ENCODE measurements at regions not wholly inside any gene's neighbourhood (a gene's known extent, or its start where the extent isn't known, plus 50 kb on each side); places are given as distances from the start of the nearest gene placed in this dataset.

GRCh38 chr11:133739481-133739880 lies 105.8 kb downstream of the SPATA19 start:
- in situ Hi-C loops (cut with MboI; ENCODE audit: low sequenced_read_pairs in 4 of 4) = no loop called here
- intact Hi-C loops (cut with DNase I; ENCODE audit: low total_unique reads) = no loop called here
- DNase-seq (no peak), ATAC-seq (no peak)
- H3K27ac ChIP-seq = no peak overlapping the region
- no peaks in the 10 kb centered on the region for H3K27me3 ChIP-seq
- H3K4me3 ChIP-seq = no peak overlapping the region
- no peaks in the 10 kb centered on the region for H3K9me3 ChIP-seq
- no peaks in the 10 kb centered on the region for H3K4me1 ChIP-seq
- no peaks in the 10 kb centered on the region for H3K36me3 ChIP-seq
- TF ChIP-seq, protein P1, sequence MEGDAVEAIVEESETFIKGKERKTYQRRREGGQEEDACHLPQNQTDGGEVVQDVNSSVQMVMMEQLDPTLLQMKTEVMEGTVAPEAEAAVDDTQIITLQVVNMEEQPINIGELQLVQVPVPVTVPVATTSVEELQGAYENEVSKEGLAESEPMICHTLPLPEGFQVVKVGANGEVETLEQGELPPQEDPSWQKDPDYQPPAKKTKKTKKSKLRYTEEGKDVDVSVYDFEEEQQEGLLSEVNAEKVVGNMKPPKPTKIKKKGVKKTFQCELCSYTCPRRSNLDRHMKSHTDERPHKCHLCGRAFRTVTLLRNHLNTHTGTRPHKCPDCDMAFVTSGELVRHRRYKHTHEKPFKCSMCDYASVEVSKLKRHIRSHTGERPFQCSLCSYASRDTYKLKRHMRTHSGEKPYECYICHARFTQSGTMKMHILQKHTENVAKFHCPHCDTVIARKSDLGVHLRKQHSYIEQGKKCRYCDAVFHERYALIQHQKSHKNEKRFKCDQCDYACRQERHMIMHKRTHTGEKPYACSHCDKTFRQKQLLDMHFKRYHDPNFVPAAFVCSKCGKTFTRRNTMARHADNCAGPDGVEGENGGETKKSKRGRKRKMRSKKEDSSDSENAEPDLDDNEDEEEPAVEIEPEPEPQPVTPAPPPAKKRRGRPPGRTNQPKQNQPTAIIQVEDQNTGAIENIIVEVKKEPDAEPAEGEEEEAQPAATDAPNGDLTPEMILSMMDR (IDR thresholded peaks at IDR 0.05 in 4 of 5, conservative IDR thresholded peaks at IDR 0.05 in 1 of 5) = no peak
- TF ChIP-seq POLR2A (IDR thresholded peaks at IDR 0.05) = no peak

DNA sequence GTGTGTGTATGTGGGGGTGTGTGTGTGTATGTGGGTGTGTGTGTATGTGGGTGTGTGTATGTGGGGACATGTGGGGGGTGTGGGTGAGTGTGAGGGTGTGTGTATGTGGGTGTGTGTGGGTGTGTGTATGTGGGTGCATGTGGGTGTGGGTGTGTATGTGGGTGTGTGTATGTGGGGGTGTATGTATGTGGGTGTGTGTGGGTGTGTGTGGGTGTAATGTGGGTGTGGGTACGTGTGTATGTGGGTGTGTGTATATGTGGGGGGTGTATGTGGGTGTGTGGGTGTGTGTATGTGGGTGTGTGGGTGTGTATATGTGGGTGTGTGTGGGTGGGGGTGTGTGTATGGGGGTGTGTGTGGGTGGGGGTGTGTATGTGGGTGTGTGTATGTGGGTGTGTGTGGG lies 106.7 kb downstream of the SPATA19 start:
- Histone ChIP-seq H3K4me3 (no peak overlapping the region), H3K9me3 (no peaks in the 10 kb centered on the region), H3K27ac (no peak overlapping the region), H3K27me3 (no peaks in the 10 kb centered on the region), H3K4me1 (no peaks in the 10 kb centered on the region), H3K36me3 (no peaks in the 10 kb centered on the region)
- in situ Hi-C loops (cut with MboI; ENCODE audit: low sequenced_read_pairs in 4 of 4) (no loop called here), intact Hi-C loops (cut with DNase I; ENCODE audit: low total_unique reads) (no loop called here)
- TF ChIP-seq, protein P1 (IDR thresholded peaks at IDR 0.05 in 4 of 5, conservative IDR thresholded peaks at IDR 0.05 in 1 of 5) = no peak
- no peak for TF ChIP-seq POLR2A (IDR thresholded peaks at IDR 0.05)
- ATAC-seq (no peak), DNase-seq (no peak)

GRCh38 chr11:133733631-133734030 lies 111.7 kb downstream of the SPATA19 start:
- Histone ChIP-seq H3K36me3 (no peaks in the 10 kb centered on the region), H3K4me1 (no peaks in the 10 kb centered on the region), H3K9me3 (no peaks in the 10 kb centered on the region), H3K27ac (no peak overlapping the region), H3K27me3 (no peaks in the 10 kb centered on the region), H3K4me3 (no peak overlapping the region)
- DNase-seq (no peak), ATAC-seq (no peak)
- in situ Hi-C loops (cut with MboI; ENCODE audit: low sequenced_read_pairs in 4 of 4) = no loop called here
- intact Hi-C loops (cut with DNase I; ENCODE audit: low total_unique reads) = no loop called here
- TF ChIP-seq, protein P1 (IDR thresholded peaks at IDR 0.05 in 4 of 5, conservative IDR thresholded peaks at IDR 0.05 in 1 of 5) = no peak
- no peak for TF ChIP-seq POLR2A (IDR thresholded peaks at IDR 0.05)

- ATAC-seq = no peak
- Histone ChIP-seq H3K4me3 (no peak overlapping the region), H3K9me3 (no peaks in the 10 kb centered on the region)
Observed at GRCh38 chr11:133732109-133732674, 113.1 kb downstream of the SPATA19 start.

More at GRCh38 chr11:133732109-133732674, 113.1 kb downstream of the SPATA19 start:
- H3K36me3 ChIP-seq = no peaks in the 10 kb centered on the region
- intact Hi-C loops (cut with DNase I; ENCODE audit: low total_unique reads) (no loop called here), in situ Hi-C loops (cut with MboI; ENCODE audit: low sequenced_read_pairs in 4 of 4) (no loop called here)
- no peak overlapping the region for H3K27ac ChIP-seq
- TF ChIP-seq, protein P1 (IDR thresholded peaks at IDR 0.05 in 4 of 5, conservative IDR thresholded peaks at IDR 0.05 in 1 of 5) = no peak
- no peak for TF ChIP-seq POLR2A (IDR thresholded peaks at IDR 0.05)
- DNase-seq = no peak
- no peaks in the 10 kb centered on the region for H3K27me3 ChIP-seq
- no peaks in the 10 kb centered on the region for H3K4me1 ChIP-seq

Data from gastrocnemius medialis (tissue), 4 donors.